IMR-90 (cell line): ENCODE measurements at regions not wholly inside any gene's neighbourhood (a gene's known extent, or its start where the extent isn't known, plus 50 kb on each side); places are given as distances from the start of the nearest gene placed in this dataset.
"Not testable (repeated sequence)": the region's sequence is repeated elsewhere in the genome, so short reads cannot be mapped to it uniquely, and the experiment has no call there.

ENCODE experiments used
- ATAC-seq: fragments of 200-7000 bp; cut with Tn5 transposase; 2 replicates; pipeline ENCODE4 v1.9.1; 2020; ENCODE audit warnings: low read depth, mild to moderate bottlenecking, moderate library complexity
- BruUV-seq: library from RNA; stranded (reverse); fragments of 400-500 nt; replicated peaks from 2 replicates; lab custom pipeline; 2021; lab: Mats Ljungman, UMichigan
- CTCF ChIA-PET: fragments of 300-600 bp; formaldehyde crosslinking; extraction: SDS; loops from one replicate; lab custom pipeline; 2021; ENCODE audit warnings: antibody characterized with exemption; lab: Yijun Ruan, JAX
- POLR2A ChIA-PET: fragments of 300-600 bp; sonication (Branson Sonifier 250); formaldehyde crosslinking; loops from one replicate; lab custom pipeline; 2022; ENCODE audit warnings: antibody characterized with exemption; ENCODE audit not compliant: unreplicated experiment; lab: Charles Lee
- DNase-seq: peaks from one replicate; pipeline ENCODE4 v3.0.0; 2013
- H2AFZ ChIP-seq: replicated peaks from 2 replicates; pipeline ENCODE3; 2013; ENCODE audit warnings: low read length, mild to moderate bottlenecking; ENCODE audit not compliant: poor library complexity
- H2AK5ac ChIP-seq: 2 replicates; pipeline ENCODE4 v1.6.1; 2013; ENCODE audit warnings: low read depth, low read length, inconsistent platforms
- H2AK9ac ChIP-seq: replicated peaks from 2 replicates; pipeline ENCODE3; 2013; ENCODE audit warnings: mild to moderate bottlenecking, low read depth, low read length, moderate library complexity; ENCODE audit not compliant: poor library complexity
- H2BK120ac ChIP-seq: 2 replicates; pipeline ENCODE4 v1.6.1; 2013; ENCODE audit warnings: low read depth, low read length, inconsistent platforms
- H2BK15ac ChIP-seq: 3 replicates; pipeline ENCODE4 v1.6.1; 2013; ENCODE audit warnings: low read depth, low read length, inconsistent platforms
- H2BK20ac ChIP-seq: 2 replicates; pipeline ENCODE4 v1.6.1; 2013; ENCODE audit warnings: low read depth, mild to moderate bottlenecking, inconsistent platforms, low read length, moderate library complexity
- H2BK5ac ChIP-seq: 2 replicates; pipeline ENCODE4 v1.6.1; 2013; ENCODE audit warnings: mild to moderate bottlenecking, low read depth, low read length, inconsistent platforms; ENCODE audit not compliant: poor library complexity, severe bottlenecking
- H3K14ac ChIP-seq: replicated peaks from 2 replicates; pipeline ENCODE4 v1.6.1; 2013; ENCODE audit warnings: low read depth, low read length, inconsistent platforms
- H3K18ac ChIP-seq: 2 replicates; pipeline ENCODE4 v1.6.1; 2013; ENCODE audit warnings: low read depth, low read length, control low read depth
- H3K23ac ChIP-seq: 2 replicates; pipeline ENCODE4 v1.6.1; 2013; ENCODE audit warnings: low read depth, low read length, inconsistent platforms
- H3K27ac ChIP-seq: 2 replicates; pipeline ENCODE4 v1.5.1; 2013; ENCODE audit warnings: mild to moderate bottlenecking, control low read depth, low read length; ENCODE audit not compliant: insufficient read depth
- H3K27me3 ChIP-seq: 2 replicates; pipeline ENCODE4 v1.6.1; 2013; ENCODE audit warnings: low read length; ENCODE audit not compliant: control insufficient read depth, insufficient read depth
- H3K36me3 ChIP-seq: 2 replicates; pipeline ENCODE4 v1.6.1; 2013; ENCODE audit warnings: low read length, mixed read lengths; ENCODE audit not compliant: control insufficient read depth, insufficient read depth
- H3K4ac ChIP-seq: 2 replicates; pipeline ENCODE4 v1.6.1; 2013; ENCODE audit warnings: low read depth, low read length, inconsistent platforms
- H3K4me1 ChIP-seq: 2 replicates; pipeline ENCODE4 v1.6.1; 2013; ENCODE audit warnings: low read length, mixed read lengths; ENCODE audit not compliant: control insufficient read depth, insufficient read depth
- H3K4me2 ChIP-seq: 2 replicates; pipeline ENCODE4 v1.6.1; 2013; ENCODE audit warnings: low read depth, mild to moderate bottlenecking, control low read depth, low read length, moderate library complexity
- H3K4me3 ChIP-seq: 2 replicates; pipeline ENCODE4 v1.5.1; 2013; ENCODE audit warnings: low read depth, mild to moderate bottlenecking, control low read depth, low read length, moderate library complexity; ENCODE audit not compliant: insufficient read depth
- H3K56ac ChIP-seq: 2 replicates; pipeline ENCODE4 v1.6.1; 2013; ENCODE audit warnings: low read length, inconsistent platforms; ENCODE audit not compliant: insufficient read depth; ENCODE audit errors: extremely low read depth
- H3K79me1 ChIP-seq, 2 experiments: 2 replicates each; pipeline ENCODE4 v1.6.1; 2013; ENCODE audit warnings: low read length in 2 of 2, inconsistent platforms in 1 of 2, low read depth in 1 of 2
- H3K9ac ChIP-seq: 2 replicates; pipeline ENCODE4 v1.6.1; 2013; ENCODE audit warnings: low read depth, low read length, control low read depth
- H3K9me1 ChIP-seq: 2 replicates; pipeline ENCODE4 v1.6.1; 2013; ENCODE audit warnings: low read length, inconsistent platforms; ENCODE audit not compliant: insufficient read depth
- H3K9me3 ChIP-seq: 2 replicates; pipeline ENCODE4 v1.6.1; 2013; ENCODE audit warnings: low read length; ENCODE audit not compliant: control insufficient read depth, insufficient read depth
- H4K20me1 ChIP-seq: 2 replicates; pipeline ENCODE4 v1.6.1; 2013; ENCODE audit warnings: low read length, inconsistent platforms; ENCODE audit not compliant: insufficient read depth
- H4K5ac ChIP-seq: 2 replicates; pipeline ENCODE4 v1.6.1; 2013; ENCODE audit warnings: mild to moderate bottlenecking, low read depth, low read length, control low read depth
- H4K8ac ChIP-seq, 2 experiments: 2 replicates each; pipeline ENCODE4 v1.6.1; 2013; ENCODE audit warnings: low read depth in 2 of 2, low read length in 2 of 2, control low read depth in 1 of 2, inconsistent platforms in 1 of 2
- H4K91ac ChIP-seq: 2 replicates; pipeline ENCODE4 v1.6.1; 2013; ENCODE audit warnings: low read depth, low read length, inconsistent platforms; ENCODE audit not compliant: insufficient read depth
- BHLHE40 ChIP-seq: fragments of 150-350 bp; IDR thresholded peaks from 2 replicates; pipeline ENCODE4 v1.6.1; 2016; ENCODE audit warnings: mild to moderate bottlenecking, low read depth, low read length
- CTCF ChIP-seq: conservative IDR thresholded peaks from 2 replicates; pipeline ENCODE4 v1.5.1; 2012; ENCODE audit warnings: mild to moderate bottlenecking, low read depth, low read length, improper control_type of control experiment
- NFE2L2 ChIP-seq: fragments of 150-350 bp; IDR thresholded peaks from 2 replicates; pipeline ENCODE4 v1.6.1; 2016; ENCODE audit warnings: low read depth, mild to moderate bottlenecking, low read length
- WGBS, 2 experiments: methylation state at CpG; one replicate each; pipeline versions ENCODE4 v1.1.5 to v1.1.7; 2013; ENCODE audit warnings: missing lambda C conversion rate in 2 of 2; ENCODE audit not compliant: insufficient read length in 1 of 2; ENCODE audit errors: extremely low coverage in 2 of 2; 5-methylcytosine and 5-hydroxymethylcytosine counted together
- dilution Hi-C: fragments of 300-500 bp; cut with HindIII; formaldehyde crosslinking; loops from one replicate; pipeline ENCODE4 v1.14.3; 2018; ENCODE audit warnings: low sequenced_read_pairs; ENCODE audit not compliant: unreplicated experiment
- in situ Hi-C: fragments of 300-500 bp; cut with MboI; formaldehyde crosslinking; loops from 3 replicates; pipeline ENCODE4 v1.14.3; 2019; ENCODE audit warnings: low sequenced_read_pairs, inconsistent platforms, mixed read lengths
- intact Hi-C: fragments of 100-400 bp; cut with micrococcal nuclease; formaldehyde crosslinking; loops from 2 replicates; pipeline ENCODE4 v1.10.0; 2022

- intact Hi-C loops: no loop called here
- no peak overlapping the region for H2BK5ac ChIP-seq
- no peak overlapping the region for H2AFZ ChIP-seq
- H3K14ac ChIP-seq: no peak overlapping the region
- no peak overlapping the region for H3K9ac ChIP-seq
- in situ Hi-C loops: no loop called here
- no peak overlapping the region for H3K18ac ChIP-seq
- H4K5ac ChIP-seq: no peak overlapping the region
- H3K27ac ChIP-seq: no peak overlapping the region
- H3K4me1 ChIP-seq: no peaks in the 10 kb centered on the region
- no peaks in the 10 kb centered on the region for H4K20me1 ChIP-seq
- no peaks in the 10 kb centered on the region for H3K36me3 ChIP-seq
- no peaks in the 10 kb centered on the region for H3K79me1 ChIP-seq
- H2AK9ac ChIP-seq: no peak overlapping the region
- no CpG with 5 or more reads among the region's 1 CpG for WGBS, 2 experiments
- ATAC-seq (no peak), DNase-seq (no peak)
- no peak overlapping the region for H3K4ac ChIP-seq
- H4K8ac ChIP-seq: no peak overlapping the region
- no peak overlapping the region for H3K23ac ChIP-seq
- TF ChIP-seq CTCF (no peak), BHLHE40 (no peak), NFE2L2 (no peak)
- no peak overlapping the region for H3K56ac ChIP-seq
- BruUV-seq: no TSS peak
- H3K4me3 ChIP-seq: no peak overlapping the region
- dilution Hi-C loops: no loop called here
- H4K91ac ChIP-seq: no peak overlapping the region
- no peaks in the 10 kb centered on the region for H3K9me1 ChIP-seq
- H3K4me2 ChIP-seq: no peak overlapping the region
- H3K27me3 ChIP-seq: no peaks in the 10 kb centered on the region
- H2AK5ac ChIP-seq: no peak overlapping the region
- no peak overlapping the region for H2BK120ac ChIP-seq
- CTCF ChIA-PET: no interaction called here
- H2BK15ac ChIP-seq: no peak overlapping the region
- POLR2A ChIA-PET: no interaction called here
- H2BK20ac ChIP-seq: no peak overlapping the region
- peaks cover 2% of the 10 kb centered on the region; the same call in 1 of the 2 replicates for H3K9me3 ChIP-seq
Observed at GRCh38 chr21:23152130-23152529, 2153.9 kb downstream of the NCAM2 start.

- intact Hi-C loops, H3K56ac ChIP-seq, H2AFZ ChIP-seq, H3K27ac ChIP-seq, H2BK15ac ChIP-seq, H3K4me1 ChIP-seq, H3K36me3 ChIP-seq, H3K79me1 ChIP-seq, dilution Hi-C loops, H3K9me1 ChIP-seq, in situ Hi-C loops, H2AK5ac ChIP-seq, DNase-seq, POLR2A ChIA-PET, H2AK9ac ChIP-seq, H3K9ac ChIP-seq, H2BK120ac ChIP-seq, H2BK5ac ChIP-seq, H2BK20ac ChIP-seq, H3K4ac ChIP-seq, H3K4me2 ChIP-seq, CTCF ChIA-PET, H3K27me3 ChIP-seq, H3K23ac ChIP-seq, H3K18ac ChIP-seq, H4K20me1 ChIP-seq, H3K9me3 ChIP-seq, H3K14ac ChIP-seq, H4K5ac ChIP-seq, H3K4me3 ChIP-seq, ATAC-seq, H4K8ac ChIP-seq, BruUV-seq, H4K91ac ChIP-seq: not testable (repeated sequence)
- no CpG with 5 or more reads among the region's 3 CpGs for WGBS, 2 experiments
Observed at GRCh38 chr21:23153842-23154241, 2155.6 kb downstream of the NCAM2 start.
